Neuron (in vitro differentiated cells): ENCODE measurements at regions not wholly inside any gene's neighbourhood (a gene's known extent, or its start where the extent isn't known, plus 50 kb on each side); places are given as distances from the start of the nearest gene placed in this dataset.

Source experiments
- H2AFZ ChIP-seq: one replicate; pipeline ENCODE4 v1.6.1; 2013; ENCODE audit warnings: low read depth, mild to moderate bottlenecking, inconsistent platforms, low read length, moderate library complexity
- H3K27me3 ChIP-seq: one replicate; pipeline ENCODE4 v1.6.1; 2013; ENCODE audit warnings: low read length; ENCODE audit not compliant: insufficient read depth
- H3K36me3 ChIP-seq: one replicate; pipeline ENCODE4 v1.6.1; 2013; ENCODE audit warnings: low read length; ENCODE audit not compliant: insufficient read depth
- H3K4me1 ChIP-seq: one replicate; pipeline ENCODE4 v1.6.1; 2013; ENCODE audit warnings: low read length; ENCODE audit not compliant: insufficient read depth
- H3K4me3 ChIP-seq: 2 replicates; pipeline ENCODE4 v1.5.1; 2013; ENCODE audit warnings: mild to moderate bottlenecking, low read length, moderate library complexity
- H3K9me3 ChIP-seq: one replicate; pipeline ENCODE4 v1.6.1; 2013; ENCODE audit warnings: low read length

DNA sequence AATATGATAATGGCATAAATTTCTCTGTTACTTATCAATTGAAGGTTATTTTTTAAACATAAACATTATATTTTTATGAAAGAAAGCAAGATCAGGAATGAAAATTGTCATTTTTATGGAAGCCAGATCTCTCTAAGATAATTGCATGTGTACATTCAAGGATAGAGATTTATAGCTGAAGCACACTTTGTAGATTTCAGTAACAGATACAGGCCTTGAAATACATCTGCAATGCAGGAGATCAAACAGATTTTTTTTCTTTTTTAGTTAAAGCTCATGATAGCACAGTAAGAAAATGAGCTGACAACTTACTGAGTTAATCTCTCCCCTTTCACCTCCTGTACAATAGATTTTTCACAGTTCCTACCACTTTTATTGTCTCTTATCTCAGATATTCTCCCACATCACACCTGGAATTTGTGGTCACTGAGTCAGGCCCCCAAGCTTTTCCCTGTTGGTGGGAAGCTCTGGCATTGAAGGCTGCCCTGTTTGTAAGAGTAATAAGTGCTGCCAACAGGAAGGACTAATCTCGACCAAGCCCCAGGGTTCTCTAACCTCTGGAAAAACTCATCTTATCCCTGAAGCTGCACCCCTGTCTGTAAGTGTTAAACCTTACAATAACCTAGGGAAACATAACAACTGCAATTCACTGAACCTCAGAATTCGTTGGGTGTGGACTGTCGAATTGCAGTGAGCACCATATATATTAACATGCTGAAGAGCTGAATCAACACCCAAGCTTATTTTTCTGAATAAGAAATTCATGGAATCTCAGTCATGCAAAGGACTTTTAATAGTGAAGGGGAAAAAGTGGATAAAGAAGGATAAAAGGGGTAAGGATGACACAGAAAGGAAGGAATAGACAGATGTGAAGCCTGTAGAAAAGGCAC lies 599.0 kb downstream of the LMO4 start:
- Histone ChIP-seq H3K4me1 (no peaks in the 10 kb centered on the region), H3K4me3 (no peak overlapping the region), H3K9me3 (no peaks in the 10 kb centered on the region), H3K36me3 (no peaks in the 10 kb centered on the region), H2AFZ (no peak overlapping the region), H3K27me3 (no peaks in the 10 kb centered on the region)

DNA sequence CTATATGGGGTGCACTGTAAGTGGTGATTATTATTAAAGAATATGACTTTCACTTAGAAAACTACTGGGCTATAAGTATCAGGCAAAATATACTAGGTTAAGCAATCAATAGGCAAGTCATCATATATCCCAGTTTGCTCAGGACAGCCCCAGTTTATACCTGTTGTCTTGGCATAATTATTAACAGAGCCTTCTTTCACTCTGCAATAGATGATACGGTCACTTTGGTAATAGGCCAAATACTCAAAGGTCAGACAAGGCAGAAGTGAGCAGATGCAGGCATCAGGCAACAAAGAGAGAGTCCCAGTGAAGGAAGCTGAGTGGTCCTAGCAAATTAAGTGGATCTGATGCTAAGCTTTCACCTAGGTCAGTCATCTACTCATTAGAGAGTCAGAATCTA lies 599.9 kb downstream of the LMO4 start:
- no peaks in the 10 kb centered on the region for H3K4me1 ChIP-seq
- H3K27me3 ChIP-seq: no peaks in the 10 kb centered on the region
- H3K36me3 ChIP-seq: no peaks in the 10 kb centered on the region
- H3K4me3 ChIP-seq: no peak overlapping the region
- no peak overlapping the region for H2AFZ ChIP-seq
- no peaks in the 10 kb centered on the region for H3K9me3 ChIP-seq

GRCh38 chr1:87929906-87930305 lies 601.2 kb downstream of the LMO4 start:
- H2AFZ ChIP-seq: no peak overlapping the region
- no peaks in the 10 kb centered on the region for H3K4me1 ChIP-seq
- H3K9me3 ChIP-seq: no peaks in the 10 kb centered on the region
- no peaks in the 10 kb centered on the region for H3K27me3 ChIP-seq
- no peak overlapping the region for H3K4me3 ChIP-seq
- H3K36me3 ChIP-seq: no peaks in the 10 kb centered on the region

GRCh38 chr1:87930796-87931195 lies 602.1 kb downstream of the LMO4 start:
- Histone ChIP-seq H2AFZ (no peak overlapping the region), H3K4me1 (no peaks in the 10 kb centered on the region), H3K9me3 (no peaks in the 10 kb centered on the region), H3K4me3 (no peak overlapping the region), H3K36me3 (no peaks in the 10 kb centered on the region), H3K27me3 (no peaks in the 10 kb centered on the region)

DNA sequence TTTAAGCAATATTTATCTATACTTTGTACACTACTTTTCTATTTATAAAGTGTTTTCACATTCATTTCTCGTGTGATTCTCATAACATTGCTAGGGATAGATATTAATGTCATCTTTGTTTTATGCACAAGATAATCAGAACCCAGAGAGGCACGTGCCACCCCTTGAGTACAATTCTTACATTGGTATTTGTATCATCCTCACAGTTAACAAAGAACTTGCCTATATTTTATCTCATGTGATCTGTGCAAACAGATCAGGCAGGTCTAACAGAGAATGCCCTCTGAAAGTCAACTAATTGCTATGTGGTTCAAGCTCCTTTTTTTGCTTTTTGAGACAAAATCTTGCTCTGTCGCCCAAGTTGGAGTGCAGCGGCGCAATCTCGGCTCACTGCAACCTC lies 604.5 kb downstream of the LMO4 start:
- no peak overlapping the region for H3K4me3 ChIP-seq
- no peaks in the 10 kb centered on the region for H3K36me3 ChIP-seq
- H2AFZ ChIP-seq: no peak overlapping the region
- no peaks in the 10 kb centered on the region for H3K27me3 ChIP-seq
- no peaks in the 10 kb centered on the region for H3K4me1 ChIP-seq
- H3K9me3 ChIP-seq: no peaks in the 10 kb centered on the region

DNA sequence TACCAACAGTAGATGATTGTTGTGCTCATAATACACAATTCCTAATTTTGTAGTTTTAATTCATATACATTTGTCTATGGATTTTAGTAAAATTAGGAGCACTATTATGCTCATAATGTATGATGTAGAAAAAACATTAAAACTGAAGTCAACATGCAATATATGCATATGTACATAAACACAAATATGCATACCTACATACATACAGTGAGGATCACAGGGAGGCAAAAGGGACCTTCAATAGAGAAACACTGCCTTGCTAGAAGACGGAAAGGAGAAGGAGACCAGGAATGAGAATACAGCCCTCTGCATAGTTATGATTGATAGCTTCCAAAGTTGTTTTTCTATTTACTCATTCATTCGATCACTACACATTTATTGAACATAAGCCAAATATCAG lies 606.5 kb downstream of the LMO4 start:
- no peaks in the 10 kb centered on the region for H3K36me3 ChIP-seq
- H2AFZ ChIP-seq: no peak overlapping the region
- no peaks in the 10 kb centered on the region for H3K4me1 ChIP-seq
- no peaks in the 10 kb centered on the region for H3K9me3 ChIP-seq
- no peaks in the 10 kb centered on the region for H3K27me3 ChIP-seq
- H3K4me3 ChIP-seq: no peak overlapping the region

DNA sequence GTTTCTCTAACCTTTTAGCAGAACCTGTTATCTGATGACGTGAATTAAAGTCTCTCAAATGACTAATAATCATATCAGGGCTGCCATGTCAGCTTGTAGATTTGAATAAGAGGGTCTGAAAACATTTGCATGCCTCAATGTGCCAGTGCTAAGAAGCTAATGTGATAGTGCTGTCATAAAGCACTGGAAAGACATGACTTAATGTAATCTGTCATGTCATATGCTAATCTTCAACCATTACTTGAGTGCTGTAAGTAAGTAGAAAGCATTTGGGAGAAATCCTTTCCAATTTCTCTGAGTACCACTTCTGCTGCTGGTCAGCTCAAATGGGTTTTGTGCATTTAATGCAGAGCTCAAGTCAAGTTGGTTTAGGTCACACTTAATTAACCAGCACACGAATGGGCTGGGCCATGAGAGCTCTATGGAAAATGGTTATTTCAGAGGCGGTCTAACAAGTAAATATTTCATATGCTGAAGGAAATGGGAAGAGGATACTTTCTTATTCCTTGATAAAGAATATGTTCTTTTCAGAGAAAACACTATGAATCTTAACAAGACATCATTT lies 609.2 kb downstream of the LMO4 start:
- no peak overlapping the region for H3K4me3 ChIP-seq
- H3K27me3 ChIP-seq: no peaks in the 10 kb centered on the region
- no peaks in the 10 kb centered on the region for H3K36me3 ChIP-seq
- H3K9me3 ChIP-seq: no peaks in the 10 kb centered on the region
- no peak overlapping the region for H2AFZ ChIP-seq
- no peaks in the 10 kb centered on the region for H3K4me1 ChIP-seq

- Histone ChIP-seq H2AFZ (no peak overlapping the region), H3K36me3 (no peaks in the 10 kb centered on the region), H3K4me1 (no peaks in the 10 kb centered on the region), H3K9me3 (no peaks in the 10 kb centered on the region), H3K27me3 (no peaks in the 10 kb centered on the region), H3K4me3 (no peak overlapping the region)
Observed at GRCh38 chr1:87938631-87939030, 610.0 kb downstream of the LMO4 start.

DNA sequence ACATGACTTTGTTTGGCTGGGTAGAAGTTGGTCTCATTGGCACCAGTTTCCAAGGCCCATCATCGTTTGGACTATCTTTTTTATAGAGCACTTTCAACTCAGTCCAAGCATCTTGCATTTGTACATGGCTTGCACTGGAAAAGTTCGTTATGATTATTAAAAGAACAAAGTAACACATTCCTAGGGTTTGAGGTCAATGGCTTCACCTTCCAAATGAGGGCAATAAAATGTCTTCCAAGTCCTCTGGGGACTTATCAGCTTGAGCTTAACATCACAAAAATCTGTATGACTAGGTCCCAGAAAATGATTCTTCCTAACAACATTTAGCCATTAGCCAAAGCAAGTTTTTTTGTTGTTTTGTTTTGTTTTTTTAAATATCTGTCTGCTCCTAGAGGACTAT lies 610.8 kb downstream of the LMO4 start:
- Histone ChIP-seq H3K4me1 (no peaks in the 10 kb centered on the region), H3K9me3 (no peaks in the 10 kb centered on the region), H2AFZ (no peak overlapping the region), H3K27me3 (no peaks in the 10 kb centered on the region), H3K4me3 (no peak overlapping the region), H3K36me3 (no peaks in the 10 kb centered on the region)

DNA sequence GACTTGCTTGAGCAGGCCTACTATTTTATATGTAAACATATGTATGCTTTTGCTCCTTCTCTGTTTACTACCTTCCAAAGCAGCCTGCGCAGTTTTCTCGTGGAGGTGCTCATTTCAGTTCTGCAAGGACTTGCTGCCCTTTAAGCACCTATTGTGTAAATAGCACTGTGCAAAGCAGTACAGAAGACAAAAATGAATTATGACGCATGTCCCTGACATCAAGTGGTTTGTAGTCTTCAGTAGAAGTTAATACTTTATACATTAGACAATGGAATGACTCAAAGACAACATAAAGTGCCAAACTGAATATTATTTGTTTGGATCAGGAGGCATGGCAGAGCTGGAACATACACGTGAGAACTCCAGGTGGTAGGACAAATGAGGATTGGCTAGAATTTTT lies 611.7 kb downstream of the LMO4 start:
- Histone ChIP-seq H3K4me1 (no peaks in the 10 kb centered on the region), H3K4me3 (no peak overlapping the region), H3K27me3 (no peaks in the 10 kb centered on the region), H2AFZ (no peak overlapping the region), H3K9me3 (no peaks in the 10 kb centered on the region), H3K36me3 (no peaks in the 10 kb centered on the region)

- Histone ChIP-seq H3K9me3 (no peaks in the 10 kb centered on the region), H3K4me1 (no peaks in the 10 kb centered on the region), H3K27me3 (no peaks in the 10 kb centered on the region), H2AFZ (no peak overlapping the region), H3K36me3 (no peaks in the 10 kb centered on the region), H3K4me3 (no peak overlapping the region)
Observed at GRCh38 chr1:87941337-87941946, 612.8 kb downstream of the LMO4 start.

DNA sequence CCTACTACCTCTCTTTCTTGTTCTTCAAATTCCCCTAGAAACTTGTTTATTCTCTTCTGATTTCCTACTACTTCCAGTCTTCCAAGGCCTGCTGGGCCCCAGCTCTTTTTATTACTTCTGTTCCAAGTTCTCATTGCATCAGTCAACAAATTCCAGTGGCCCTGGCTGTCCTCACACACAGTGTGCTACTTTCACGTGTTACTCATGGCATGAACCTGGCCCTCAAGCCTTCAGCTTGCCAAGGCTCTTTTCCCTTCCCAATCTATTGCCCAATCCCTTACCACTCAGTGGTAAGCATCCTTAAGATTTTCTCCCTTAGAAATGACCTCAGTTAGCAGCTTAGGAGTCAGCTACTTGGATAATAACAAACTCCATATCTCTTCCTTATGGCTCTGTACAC lies 613.5 kb downstream of the LMO4 start:
- Histone ChIP-seq H3K9me3 (no peaks in the 10 kb centered on the region), H3K36me3 (no peaks in the 10 kb centered on the region), H3K4me3 (no peak overlapping the region), H3K4me1 (no peaks in the 10 kb centered on the region), H2AFZ (no peak overlapping the region), H3K27me3 (no peaks in the 10 kb centered on the region)

GRCh38 chr1:87949711-87950110 lies 621.0 kb downstream of the LMO4 start:
- Histone ChIP-seq H2AFZ (no peak overlapping the region), H3K27me3 (no peaks in the 10 kb centered on the region), H3K36me3 (no peaks in the 10 kb centered on the region), H3K4me3 (no peak overlapping the region), H3K4me1 (no peaks in the 10 kb centered on the region), H3K9me3 (no peaks in the 10 kb centered on the region)
